Parathyroid adenoma (tissue), 2 donors: ENCODE measurements at regions not wholly inside any gene's neighbourhood (a gene's known extent, or its start where the extent isn't known, plus 50 kb on each side); places are given as distances from the start of the nearest gene placed in this dataset.

Experiments
- H2AFZ ChIP-seq: fragments of 300-600 bp; sonication (generic); one replicate; pipeline ENCODE4 v1.7.0; 2017; ENCODE audit warnings: antibody characterized with exemption, mild to moderate bottlenecking
- H3K27ac ChIP-seq: fragments of 300-600 bp; sonication (generic); one replicate; pipeline ENCODE4 v1.7.0; 2017
- H3K27me3 ChIP-seq: fragments of 300-600 bp; sonication (generic); one replicate; pipeline ENCODE4 v1.7.0; 2017; ENCODE audit warnings: low read length; ENCODE audit not compliant: control insufficient read depth, insufficient read depth
- H3K36me3 ChIP-seq: fragments of 300-600 bp; sonication (generic); one replicate; pipeline ENCODE4 v1.7.0; 2017; ENCODE audit warnings: low read length; ENCODE audit not compliant: control insufficient read depth, insufficient read depth
- H3K4me1 ChIP-seq: fragments of 300-600 bp; sonication (generic); one replicate; pipeline ENCODE4 v1.7.0; 2017; ENCODE audit warnings: control low read depth
- H3K4me2 ChIP-seq: fragments of 300-600 bp; sonication (generic); one replicate; pipeline ENCODE4 v1.7.0; 2017; ENCODE audit warnings: low read length
- H3K4me3 ChIP-seq: fragments of 300-600 bp; sonication (generic); one replicate; pipeline ENCODE4 v1.7.0; 2017; ENCODE audit warnings: low read depth, low read length
- H3K79me2 ChIP-seq: fragments of 300-600 bp; sonication (generic); one replicate; pipeline ENCODE4 v1.7.0; 2017; ENCODE audit warnings: control low read depth
- H3K9ac ChIP-seq: fragments of 300-600 bp; sonication (generic); one replicate; pipeline ENCODE4 v1.7.0; 2017; ENCODE audit warnings: mild to moderate bottlenecking
- H3K9me3 ChIP-seq: fragments of 300-600 bp; sonication (generic); one replicate; pipeline ENCODE4 v1.7.0; 2017; ENCODE audit warnings: low read length; ENCODE audit not compliant: control insufficient read depth
- TF ChIP-seq, protein P1 (sequence below): fragments of 300-600 bp; sonication (generic); IDR thresholded peaks from one replicate; pipeline ENCODE4 v1.7.0; 2017; ENCODE audit warnings: antibody characterized with exemption, mild to moderate bottlenecking
- donor health status: primary hyperparathyroidism.

DNA sequence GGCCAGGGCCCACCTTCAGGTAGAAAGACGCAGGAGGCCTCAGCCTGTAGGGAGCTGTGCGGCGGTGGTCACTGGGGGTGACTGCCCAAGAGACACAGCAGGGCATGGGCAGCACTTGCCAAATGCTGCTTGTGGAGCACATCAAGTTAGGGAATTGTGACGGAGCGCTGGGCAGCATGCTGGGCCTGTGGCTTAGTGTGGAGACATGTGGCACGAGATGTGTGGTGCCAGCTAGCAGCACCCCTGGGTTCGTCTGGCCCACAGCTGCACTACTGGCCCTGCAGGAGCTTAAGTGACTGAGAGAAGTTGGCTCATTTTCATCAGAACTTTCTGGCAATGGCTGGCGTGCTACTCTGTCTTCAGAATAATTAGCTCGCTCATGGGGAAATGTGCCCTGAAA is 213.1 kb upstream of the SYNDIG1 start:
- H3K79me2 ChIP-seq: no peaks in the 10 kb centered on the region
- no peak overlapping the region for H3K4me2 ChIP-seq
- TF ChIP-seq, protein P1, sequence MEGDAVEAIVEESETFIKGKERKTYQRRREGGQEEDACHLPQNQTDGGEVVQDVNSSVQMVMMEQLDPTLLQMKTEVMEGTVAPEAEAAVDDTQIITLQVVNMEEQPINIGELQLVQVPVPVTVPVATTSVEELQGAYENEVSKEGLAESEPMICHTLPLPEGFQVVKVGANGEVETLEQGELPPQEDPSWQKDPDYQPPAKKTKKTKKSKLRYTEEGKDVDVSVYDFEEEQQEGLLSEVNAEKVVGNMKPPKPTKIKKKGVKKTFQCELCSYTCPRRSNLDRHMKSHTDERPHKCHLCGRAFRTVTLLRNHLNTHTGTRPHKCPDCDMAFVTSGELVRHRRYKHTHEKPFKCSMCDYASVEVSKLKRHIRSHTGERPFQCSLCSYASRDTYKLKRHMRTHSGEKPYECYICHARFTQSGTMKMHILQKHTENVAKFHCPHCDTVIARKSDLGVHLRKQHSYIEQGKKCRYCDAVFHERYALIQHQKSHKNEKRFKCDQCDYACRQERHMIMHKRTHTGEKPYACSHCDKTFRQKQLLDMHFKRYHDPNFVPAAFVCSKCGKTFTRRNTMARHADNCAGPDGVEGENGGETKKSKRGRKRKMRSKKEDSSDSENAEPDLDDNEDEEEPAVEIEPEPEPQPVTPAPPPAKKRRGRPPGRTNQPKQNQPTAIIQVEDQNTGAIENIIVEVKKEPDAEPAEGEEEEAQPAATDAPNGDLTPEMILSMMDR: no peak
- no peaks in the 10 kb centered on the region for H3K27me3 ChIP-seq
- H3K36me3 ChIP-seq: no peaks in the 10 kb centered on the region
- H3K9me3 ChIP-seq: no peaks in the 10 kb centered on the region
- H3K9ac ChIP-seq: no peak overlapping the region
- H2AFZ ChIP-seq: no peak overlapping the region
- H3K4me3 ChIP-seq: no peak overlapping the region
- no peaks in the 10 kb centered on the region for H3K4me1 ChIP-seq
- H3K27ac ChIP-seq: no peak overlapping the region

DNA sequence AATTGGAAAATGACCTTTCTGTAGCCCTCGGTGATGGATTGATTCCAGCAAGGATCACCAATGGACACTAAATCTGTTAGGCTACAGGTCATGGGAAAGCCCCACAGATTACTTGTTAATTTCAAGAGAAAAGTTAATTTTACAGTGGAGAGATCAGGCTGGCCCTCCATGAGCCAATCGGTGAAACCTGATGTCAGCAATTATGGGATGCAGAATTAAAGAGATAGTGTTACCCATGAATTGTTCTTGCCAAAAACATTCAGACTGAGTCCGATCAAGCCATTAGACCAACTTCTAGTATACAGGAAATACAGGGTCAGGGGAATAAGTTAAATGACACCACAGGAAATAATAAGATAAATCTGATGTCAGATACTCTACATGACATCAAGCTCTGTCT is 214.9 kb upstream of the SYNDIG1 start:
- H2AFZ ChIP-seq: no peak overlapping the region
- TF ChIP-seq, protein P1: no peak
- H3K27ac ChIP-seq: no peak overlapping the region
- no peak overlapping the region for H3K9ac ChIP-seq
- no peak overlapping the region for H3K4me3 ChIP-seq
- H3K4me2 ChIP-seq: no peak overlapping the region
- H3K9me3 ChIP-seq: no peaks in the 10 kb centered on the region
- H3K79me2 ChIP-seq: no peaks in the 10 kb centered on the region
- no peaks in the 10 kb centered on the region for H3K36me3 ChIP-seq
- no peaks in the 10 kb centered on the region for H3K4me1 ChIP-seq
- no peaks in the 10 kb centered on the region for H3K27me3 ChIP-seq

DNA sequence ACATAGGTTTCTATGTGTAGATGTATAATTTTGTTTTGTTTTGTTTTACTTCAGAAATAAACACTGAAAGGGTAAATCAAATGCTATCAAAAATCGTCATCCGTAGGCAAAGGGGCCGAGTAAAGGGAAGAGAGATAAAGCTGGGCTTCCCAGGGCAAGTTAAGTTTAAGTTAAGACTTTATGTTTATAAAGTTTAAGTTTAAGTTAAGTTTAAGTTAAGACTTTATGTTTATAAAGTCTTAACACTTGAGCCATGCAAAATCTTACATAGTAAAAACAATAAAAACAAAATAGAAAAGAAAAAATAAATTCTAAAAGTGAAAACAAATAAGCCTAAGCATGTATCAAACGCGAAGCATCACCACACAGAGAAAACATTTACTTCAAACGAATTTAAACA is 216.1 kb upstream of the SYNDIG1 start:
- Histone ChIP-seq H2AFZ (no peak overlapping the region), H3K9ac (no peak overlapping the region), H3K9me3 (no peaks in the 10 kb centered on the region), H3K4me3 (no peak overlapping the region), H3K27me3 (no peaks in the 10 kb centered on the region), H3K27ac (no peak overlapping the region), H3K4me1 (no peaks in the 10 kb centered on the region), H3K36me3 (no peaks in the 10 kb centered on the region), H3K79me2 (no peaks in the 10 kb centered on the region), H3K4me2 (no peak overlapping the region)
- TF ChIP-seq, protein P1: no peak

DNA sequence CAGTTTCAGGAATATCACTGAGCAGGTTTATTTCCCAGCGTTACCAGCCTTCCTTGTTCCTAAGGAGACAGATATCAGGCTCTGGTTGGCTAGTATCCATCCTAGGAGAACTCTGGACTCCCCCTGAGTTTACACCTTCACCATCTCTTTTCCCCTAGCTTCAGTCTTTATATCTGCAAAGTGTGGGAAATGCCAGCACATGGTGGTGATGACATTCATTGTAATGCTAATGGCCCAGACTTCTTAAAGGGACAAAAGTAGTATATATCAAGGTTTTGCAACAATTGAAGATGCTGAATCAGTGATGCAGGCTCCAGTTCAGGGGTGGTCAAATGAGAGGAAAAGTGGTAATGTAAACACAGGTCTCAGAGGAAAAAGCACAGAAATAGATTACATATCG is 224.3 kb upstream of the SYNDIG1 start:
- Histone ChIP-seq H3K27me3 (no peaks in the 10 kb centered on the region), H3K9ac (no peak overlapping the region), H2AFZ (no peak overlapping the region), H3K79me2 (no peaks in the 10 kb centered on the region), H3K4me1 (no peaks in the 10 kb centered on the region), H3K4me3 (no peak overlapping the region), H3K4me2 (no peak overlapping the region), H3K36me3 (no peaks in the 10 kb centered on the region), H3K27ac (no peak overlapping the region), H3K9me3 (peaks cover 2% of the 10 kb centered on the region)
- TF ChIP-seq, protein P1: no peak

DNA sequence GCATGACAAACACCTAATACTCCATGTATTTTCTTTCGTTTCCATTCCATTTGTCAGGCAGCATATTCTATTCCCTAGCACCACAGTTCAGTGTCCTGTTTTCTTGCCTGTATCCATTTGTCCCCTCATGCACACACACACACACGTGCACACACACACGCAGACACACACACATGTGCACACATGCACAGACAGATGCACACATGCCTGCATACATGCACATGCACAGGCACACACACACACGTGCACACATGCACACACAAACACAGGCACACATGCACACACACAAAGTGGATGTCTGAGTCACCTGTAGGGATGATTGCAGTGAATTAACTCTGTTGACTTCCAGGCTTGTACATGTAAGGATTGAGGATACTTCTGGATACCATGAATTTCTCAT is 226.7 kb upstream of the SYNDIG1 start:
- Histone ChIP-seq H3K27ac (no peak overlapping the region), H3K4me2 (no peak overlapping the region), H3K9ac (no peak overlapping the region), H3K79me2 (no peaks in the 10 kb centered on the region), H3K9me3 (peaks cover 2% of the 10 kb centered on the region), H3K27me3 (no peaks in the 10 kb centered on the region), H2AFZ (no peak overlapping the region), H3K36me3 (no peaks in the 10 kb centered on the region), H3K4me1 (no peaks in the 10 kb centered on the region), H3K4me3 (no peak overlapping the region)
- TF ChIP-seq, protein P1: no peak
